Spleen (tissue), 11 donors: ENCODE measurements at regions not wholly inside any gene's neighbourhood (a gene's known extent, or its start where the extent isn't known, plus 50 kb on each side); places are given as distances from the start of the nearest gene placed in this dataset.

Source experiments
- DNase-seq: peaks from one replicate; pipeline ENCODE4 v3.0.0-alpha.2; 2020
- H3K27ac ChIP-seq, 8 donors: fragments of 200-600 bp; sonication (generic) in 7 of 8; 1 replicate in 4 of 8; 2 replicates in 4 of 8; pipeline versions ENCODE4 v1.5.0 to v1.8.0; 2016 to 2021; ENCODE audit warnings: inconsistent platforms in 4 of 8, mild to moderate bottlenecking in 4 of 8, moderate library complexity in 1 of 8
- H3K27me3 ChIP-seq, 7 donors: fragments of 200-600 bp; sonication (generic) in 6 of 7; replicated peaks in 1 of 7; 1 replicate in 4 of 7; 2 replicates in 3 of 7; pipeline versions ENCODE4 v1.5.0 to v1.8.0; 2016 to 2021; ENCODE audit warnings: inconsistent platforms in 3 of 7, mild to moderate bottlenecking in 1 of 7
- H3K36me3 ChIP-seq, 6 donors: fragments of 200-600 bp; sonication (generic) in 5 of 6; 1 replicate in 4 of 6; 2 replicates in 2 of 6; pipeline versions ENCODE4 v1.5.0 to v1.8.0; 2016 to 2021; ENCODE audit warnings: inconsistent platforms in 2 of 6
- H3K4me1 ChIP-seq, 6 donors: fragments of 200-600 bp; sonication (generic) in 5 of 6; 1 replicate in 3 of 6; 2 replicates in 3 of 6; pipeline versions ENCODE4 v1.5.0 to v1.8.0; 2016 to 2021; ENCODE audit warnings: inconsistent platforms in 3 of 6
- H3K4me3 ChIP-seq, 8 donors: fragments of 200-600 bp; sonication (generic) in 7 of 8; 1 replicate in 4 of 8; 2 replicates in 4 of 8; pipeline versions ENCODE4 v1.5.0 to v1.8.0; 2016 to 2021; ENCODE audit warnings: inconsistent platforms in 4 of 8, mild to moderate bottlenecking in 4 of 8, moderate library complexity in 2 of 8
- H3K9me3 ChIP-seq, 8 donors: fragments of 200-600 bp; sonication (generic) in 7 of 8; 1 replicate in 4 of 8; 2 replicates in 4 of 8; pipeline versions ENCODE4 v1.5.0 to v1.8.0; 2016 to 2021; ENCODE audit warnings: inconsistent platforms in 4 of 8
- CTCF ChIP-seq, 11 experiments: fragments of 200-600 bp in 7 of 11; fragments of 450-650 bp in 4 of 11; sonication (generic) in 4 of 11; IDR thresholded peaks in 8 of 11; conservative IDR thresholded peaks in 3 of 11; 1 replicate in 7 of 11; 2 replicates in 4 of 11; pipeline versions ENCODE4 v1.4.0 to v1.8.0; 2016 to 2021; ENCODE audit warnings: antibody characterized with exemption in 11 of 11, inconsistent platforms in 4 of 11, mild to moderate bottlenecking in 1 of 11
- POLR2A ChIP-seq, 3 donors: fragments of 450-650 bp; IDR thresholded peaks; one replicate each; pipeline ENCODE4 v1.5.1; 2017; ENCODE audit warnings: antibody characterized with exemption in 3 of 3, mild to moderate bottlenecking in 1 of 3
- POLR2AphosphoS5 ChIP-seq, 3 donors: sonication (generic); formaldehyde crosslinking; IDR thresholded peaks; one replicate each; pipeline ENCODE4 v1.5.1; 2017; ENCODE audit warnings: antibody characterized with exemption in 3 of 3
- WGBS, 5 donors: extraction: QIAGEN DNeasy Blood & Tissue Kit in 3 of 5; methylation state at CpG; one replicate each; pipeline versions ENCODE4 v1.1.5 to v1.1.7; 2013 to 2018; 5-methylcytosine and 5-hydroxymethylcytosine counted together
- intact Hi-C: fragments of 100-400 bp; cut with DNase I; formaldehyde crosslinking; loops from one replicate; pipeline ENCODE4 v1.15.0; 2023; ENCODE audit warnings: low total_unique reads
- donor health status: healthy with polysubstance abuse.
- donor health status: DM: no; HTN: no; CAD: no; lungs with moderate emphysema.
- donor health status: DM: no; HTN: no; CAD: no.
- donor health status: Bipolar disorder and iron deficiency.
- donor health status: healthy.
- donor health status: DM: no; HTN: no; CAD: no.
- donor health status: DM: yes; HTN: yes; CAD: no.

DNA sequence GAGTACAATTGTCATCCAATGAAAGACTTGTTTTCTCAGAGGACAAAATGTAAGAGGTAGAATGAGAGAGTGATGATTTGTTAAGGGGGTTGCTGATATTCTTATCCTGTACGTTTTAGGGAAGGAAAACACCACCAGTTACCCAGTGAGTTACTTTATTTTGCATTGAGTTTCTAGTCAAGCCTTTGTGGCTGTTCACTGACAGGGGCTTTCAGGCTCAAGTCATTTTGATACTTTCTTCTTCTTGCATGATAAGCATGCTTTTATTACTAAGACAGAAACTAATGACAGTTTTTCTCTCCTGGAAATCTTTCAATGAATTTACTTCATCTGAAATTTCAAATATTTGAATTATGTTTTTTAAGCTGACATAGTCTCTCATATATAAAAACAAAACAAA is 710.2 kb upstream of the POM121L12 start:
- TF ChIP-seq POLR2A (IDR thresholded peaks at IDR 0.05) (no peak), POLR2AphosphoS5 (IDR thresholded peaks at IDR 0.05) (no peak), CTCF (IDR thresholded peaks at IDR 0.05 in 8 of 11, conservative IDR thresholded peaks at IDR 0.05 in 3 of 11) (no peak)
- WGBS, 5 donors = 19 to 34% (median 24%) methylated on average over 1 of the region's 1 CpG
- H3K36me3 ChIP-seq = no peaks in the 10 kb centered on the region
- intact Hi-C loops = no loop called here
- H3K4me1 ChIP-seq = no peaks in the 10 kb centered on the region
- H3K27me3 ChIP-seq = no peaks in the 10 kb centered on the region
- peaks cover 0 to 56% (median 35%) of the 10 kb centered on the region in 8 donors for H3K9me3 ChIP-seq
- no peak overlapping the region for H3K27ac ChIP-seq
- no peak for DNase-seq
- H3K4me3 ChIP-seq = no peak overlapping the region

DNA sequence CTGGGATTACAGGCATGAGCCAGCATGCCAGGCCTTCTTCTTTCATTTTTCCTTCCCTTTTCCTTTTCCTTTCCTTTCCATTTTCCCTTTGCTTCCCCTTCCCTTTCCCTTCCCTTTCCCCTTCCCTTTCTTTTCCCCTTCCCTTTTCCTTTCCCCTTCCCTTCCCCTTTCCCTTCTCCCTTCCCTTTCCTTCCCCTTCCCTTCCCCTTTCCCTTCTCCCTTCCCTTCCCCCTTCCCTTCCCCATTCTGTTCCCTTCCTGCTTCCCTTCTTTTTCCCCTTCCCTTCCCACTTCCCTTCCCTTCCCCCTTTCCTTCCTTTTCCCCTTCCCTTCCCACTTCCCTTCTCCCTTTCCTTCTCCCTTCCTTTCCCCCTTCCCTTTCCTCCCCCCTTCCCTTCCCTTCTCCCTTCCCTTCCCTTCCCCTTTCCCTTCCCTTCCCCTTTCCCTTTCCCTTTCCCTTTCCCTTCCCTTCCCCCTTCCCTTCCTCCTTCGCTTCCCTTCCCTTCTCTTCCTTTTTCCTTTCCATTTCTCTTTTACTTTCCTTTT is 712.2 kb upstream of the POM121L12 start:
- no peak overlapping the region for H3K27ac ChIP-seq
- peaks cover 0 to 54% (median 29%) of the 10 kb centered on the region in 8 donors for H3K9me3 ChIP-seq
- H3K4me1 ChIP-seq = no peaks in the 10 kb centered on the region
- 84 to 97% (median 91%) methylated on average over 1 of the region's 1 CpG for WGBS, 5 donors
- TF ChIP-seq CTCF (IDR thresholded peaks at IDR 0.05 in 8 of 11, conservative IDR thresholded peaks at IDR 0.05 in 3 of 11) (no peak), POLR2A (IDR thresholded peaks at IDR 0.05) (no peak), POLR2AphosphoS5 (IDR thresholded peaks at IDR 0.05) (no peak)
- H3K36me3 ChIP-seq = no peaks in the 10 kb centered on the region
- intact Hi-C loops = no loop called here
- no peak for DNase-seq
- H3K4me3 ChIP-seq = no peak overlapping the region
- H3K27me3 ChIP-seq = no peaks in the 10 kb centered on the region

- H3K4me3 ChIP-seq = no peak overlapping the region
- intact Hi-C loops = no loop called here
- H3K36me3 ChIP-seq = no peaks in the 10 kb centered on the region
- 73 to 91% (median 83%) methylated on average over 2 of the region's 2 CpGs for WGBS, 5 donors
- H3K27me3 ChIP-seq = no peaks in the 10 kb centered on the region
- no peaks in the 10 kb centered on the region for H3K4me1 ChIP-seq
- peaks cover 0 to 40% (median 21%) of the 10 kb centered on the region in 8 donors for H3K9me3 ChIP-seq
- H3K27ac ChIP-seq = no peak overlapping the region
- DNase-seq = no peak
- TF ChIP-seq POLR2A (IDR thresholded peaks at IDR 0.05) (no peak), POLR2AphosphoS5 (IDR thresholded peaks at IDR 0.05) (no peak), CTCF (IDR thresholded peaks at IDR 0.05 in 8 of 11, conservative IDR thresholded peaks at IDR 0.05 in 3 of 11) (no peak)
These were observed 714.8 kb upstream of the POM121L12 start for GRCh38 chr7:52320610-52321009.

DNA sequence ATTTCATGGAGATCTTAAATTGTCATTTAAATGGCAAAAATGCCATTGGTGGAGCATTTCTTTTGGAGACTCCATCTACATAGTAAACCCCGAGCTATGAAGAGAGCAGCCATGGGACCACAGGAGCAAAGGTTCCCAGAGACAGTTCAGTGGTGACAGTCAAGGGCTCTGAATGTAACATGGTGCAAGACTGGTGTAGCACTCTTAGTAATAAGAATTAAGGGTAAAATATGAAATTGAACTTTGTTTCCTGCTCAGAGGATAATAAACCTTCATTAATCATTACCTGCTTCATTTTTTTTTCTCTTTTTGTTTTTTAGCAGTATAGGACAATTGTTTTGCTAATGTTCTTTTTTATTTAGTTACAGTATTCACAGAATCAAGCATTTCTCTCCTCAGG is 717.5 kb upstream of the POM121L12 start:
- no peak overlapping the region for H3K27ac ChIP-seq
- peaks cover 0 to 35% (median 12%) of the 10 kb centered on the region in 8 donors for H3K9me3 ChIP-seq
- H3K4me3 ChIP-seq = no peak overlapping the region
- H3K27me3 ChIP-seq = no peaks in the 10 kb centered on the region
- WGBS, 5 donors = 76 to 88% (median 81%) methylated on average over 1 of the region's 1 CpG
- intact Hi-C loops = no loop called here
- no peaks in the 10 kb centered on the region for H3K36me3 ChIP-seq
- H3K4me1 ChIP-seq = no peaks in the 10 kb centered on the region
- no peak for DNase-seq
- TF ChIP-seq CTCF (IDR thresholded peaks at IDR 0.05 in 8 of 11, conservative IDR thresholded peaks at IDR 0.05 in 3 of 11) = no peak
- no peak for TF ChIP-seq POLR2A (IDR thresholded peaks at IDR 0.05)
- TF ChIP-seq POLR2AphosphoS5 (IDR thresholded peaks at IDR 0.05) = no peak
